C4-2B (cell line): ENCODE measurements at regions not wholly inside any gene's neighbourhood (a gene's known extent, or its start where the extent isn't known, plus 50 kb on each side); places are given as distances from the start of the nearest gene placed in this dataset.

Source experiments
- CTCF ChIP-seq: fragments of 450-650 bp; conservative IDR thresholded peaks from 2 replicates; pipeline ENCODE4 v1.5.1; 2017; ENCODE audit warnings: mild to moderate bottlenecking
- ZFX ChIP-seq: fragments of 450-650 bp; IDR thresholded peaks from 2 replicates; pipeline ENCODE4 v1.6.1; 2017

GRCh38 chr6:109285366-109285765 lies 96.9 kb downstream of the CD164 start:
- no peak for TF ChIP-seq CTCF
- TF ChIP-seq ZFX, result no peak
